ENCODE measurements at regions not wholly inside any gene's neighbourhood (a gene's known extent, or its start where the extent isn't known, plus 50 kb on each side); places are given as distances from the start of the nearest gene placed in this dataset.
A peak's percentile ranks its signal among the peaks of the same experiment; 100 is the strongest.
"Not testable (repeated sequence)": the region's sequence is repeated elsewhere in the genome, so short reads cannot be mapped to it uniquely, and the experiment has no call there.

- ATAC-seq (replicated peaks); DNase-seq; H3K27ac Mint-ChIP-seq; H3K4me1 Mint-ChIP-seq; H3K4me3 Mint-ChIP-seq; H3K9me3 Mint-ChIP-seq; H3K27me3 Mint-ChIP-seq; H3K36me3 Mint-ChIP-seq: not testable (repeated sequence)
Observed at GRCh38 chr15:28614420-28614819, 61.1 kb downstream of the GOLGA6L25 start.

- not testable (repeated sequence) for H3K27me3 Mint-ChIP-seq, DNase-seq, H3K27ac Mint-ChIP-seq, H3K9me3 Mint-ChIP-seq, H3K36me3 Mint-ChIP-seq, H3K4me1 Mint-ChIP-seq, H3K4me3 Mint-ChIP-seq
- ATAC-seq (replicated peaks) = peak; percentile 59 to 71
Observed at GRCh38 chr15:28621704-28622103, 68.3 kb downstream of the GOLGA6L25 start.

- not testable (repeated sequence) for H3K27me3 Mint-ChIP-seq, H3K27ac Mint-ChIP-seq, H3K36me3 Mint-ChIP-seq, H3K9me3 Mint-ChIP-seq, DNase-seq, H3K4me3 Mint-ChIP-seq, H3K4me1 Mint-ChIP-seq
- peak; percentile 85 to 88 for ATAC-seq (replicated peaks)
Observed at GRCh38 chr15:28622197-28622596, 68.8 kb downstream of the GOLGA6L25 start.

GRCh38 chr15:28624381-28624780, 71.0 kb downstream of the GOLGA6L25 start:
- not testable (repeated sequence) for H3K36me3 Mint-ChIP-seq; H3K27ac Mint-ChIP-seq; H3K9me3 Mint-ChIP-seq; DNase-seq; H3K4me3 Mint-ChIP-seq; H3K27me3 Mint-ChIP-seq; ATAC-seq (replicated peaks); H3K4me1 Mint-ChIP-seq

GRCh38 chr15:28639016-28639415, 73.2 kb downstream of the GOLGA8M start:
- not testable (repeated sequence) for ATAC-seq (replicated peaks); H3K27me3 Mint-ChIP-seq; DNase-seq; H3K27ac Mint-ChIP-seq; H3K36me3 Mint-ChIP-seq; H3K4me3 Mint-ChIP-seq; H3K4me1 Mint-ChIP-seq; H3K9me3 Mint-ChIP-seq
